Endothelial cell (in vitro differentiated cells): ENCODE measurements at regions not wholly inside any gene's neighbourhood (a gene's known extent, or its start where the extent isn't known, plus 50 kb on each side); places are given as distances from the start of the nearest gene placed in this dataset.

Experiments
- DNase-seq: peaks from one replicate; pipeline ENCODE4 v3.0.0; 2021; ENCODE audit warnings: low spot score
- H3K27ac Mint-ChIP-seq: one replicate; pipeline ENCODE4 v1.8.0; 2021; ENCODE audit warnings: mixed read lengths, inconsistent platforms; ENCODE audit not compliant: unreplicated experiment
- H3K27me3 Mint-ChIP-seq: one replicate; pipeline ENCODE4 v1.8.0; 2021; ENCODE audit warnings: mild to moderate bottlenecking, moderate library complexity, mixed read lengths, inconsistent platforms; ENCODE audit not compliant: unreplicated experiment
- H3K36me3 Mint-ChIP-seq: one replicate; pipeline ENCODE4 v1.8.0; 2021; ENCODE audit warnings: mild to moderate bottlenecking, low read depth, mixed read lengths, inconsistent platforms; ENCODE audit not compliant: unreplicated experiment
- H3K4me1 Mint-ChIP-seq: one replicate; pipeline ENCODE4 v1.8.0; 2021; ENCODE audit warnings: mild to moderate bottlenecking, mixed read lengths, inconsistent platforms; ENCODE audit not compliant: unreplicated experiment
- H3K4me3 Mint-ChIP-seq: one replicate; pipeline ENCODE4 v1.8.0; 2021; ENCODE audit warnings: mild to moderate bottlenecking, mixed read lengths, inconsistent platforms; ENCODE audit not compliant: unreplicated experiment
- H3K9me3 Mint-ChIP-seq: one replicate; pipeline ENCODE4 v1.8.0; 2021; ENCODE audit warnings: mixed read lengths, inconsistent platforms; ENCODE audit not compliant: unreplicated experiment
- TF ChIP-seq, protein P1 (sequence below): fragments of 200-600 bp; sonication (generic); IDR thresholded peaks from one replicate; pipeline ENCODE4 v1.5.0; 2021; ENCODE audit warnings: antibody characterized with exemption; ENCODE audit not compliant: unreplicated experiment

DNA sequence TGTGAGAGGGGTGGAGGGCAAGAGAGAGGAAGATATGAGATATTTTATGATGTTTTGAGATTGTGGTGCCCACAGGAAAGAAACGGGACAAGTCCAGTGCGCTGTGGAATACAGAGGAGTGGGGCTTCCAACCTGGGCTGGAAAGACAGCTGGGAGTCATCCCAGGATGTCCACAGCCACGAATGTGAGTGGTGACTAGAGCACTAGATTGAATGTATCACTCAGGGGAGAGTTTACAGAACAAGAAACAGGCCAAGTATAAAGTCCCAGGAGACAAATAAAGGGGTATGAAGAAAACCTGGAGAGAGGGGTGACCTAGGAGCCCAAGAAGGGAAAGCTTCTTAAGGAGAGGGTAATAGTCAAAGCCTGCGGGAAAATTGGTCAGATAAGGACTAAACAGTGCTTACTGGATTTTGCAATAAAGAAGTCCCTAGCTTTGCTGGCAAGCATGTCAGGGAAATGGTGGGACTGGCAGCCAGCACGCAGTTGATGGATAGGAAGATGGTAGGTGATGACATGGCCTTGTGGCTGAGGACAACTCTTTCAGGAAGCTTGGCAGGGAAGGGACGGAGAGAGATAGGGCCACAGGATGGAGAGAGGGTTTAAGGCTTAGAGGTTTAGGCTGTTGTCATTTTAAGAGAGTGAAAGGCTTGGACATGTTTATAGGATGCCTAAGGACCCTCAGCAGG, 114.5 kb downstream of the AXIN2 start:
- Mint-ChIP-seq H3K27ac (no peak overlapping the region), H3K4me1 (peaks cover 4% of the 10 kb centered on the region), H3K27me3 (peaks cover 2% of the 10 kb centered on the region), H3K4me3 (no peak overlapping the region), H3K9me3 (no peaks in the 10 kb centered on the region), H3K36me3 (no peaks in the 10 kb centered on the region)
- no peak for DNase-seq
- TF ChIP-seq, protein P1, sequence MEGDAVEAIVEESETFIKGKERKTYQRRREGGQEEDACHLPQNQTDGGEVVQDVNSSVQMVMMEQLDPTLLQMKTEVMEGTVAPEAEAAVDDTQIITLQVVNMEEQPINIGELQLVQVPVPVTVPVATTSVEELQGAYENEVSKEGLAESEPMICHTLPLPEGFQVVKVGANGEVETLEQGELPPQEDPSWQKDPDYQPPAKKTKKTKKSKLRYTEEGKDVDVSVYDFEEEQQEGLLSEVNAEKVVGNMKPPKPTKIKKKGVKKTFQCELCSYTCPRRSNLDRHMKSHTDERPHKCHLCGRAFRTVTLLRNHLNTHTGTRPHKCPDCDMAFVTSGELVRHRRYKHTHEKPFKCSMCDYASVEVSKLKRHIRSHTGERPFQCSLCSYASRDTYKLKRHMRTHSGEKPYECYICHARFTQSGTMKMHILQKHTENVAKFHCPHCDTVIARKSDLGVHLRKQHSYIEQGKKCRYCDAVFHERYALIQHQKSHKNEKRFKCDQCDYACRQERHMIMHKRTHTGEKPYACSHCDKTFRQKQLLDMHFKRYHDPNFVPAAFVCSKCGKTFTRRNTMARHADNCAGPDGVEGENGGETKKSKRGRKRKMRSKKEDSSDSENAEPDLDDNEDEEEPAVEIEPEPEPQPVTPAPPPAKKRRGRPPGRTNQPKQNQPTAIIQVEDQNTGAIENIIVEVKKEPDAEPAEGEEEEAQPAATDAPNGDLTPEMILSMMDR, result no peak

DNA sequence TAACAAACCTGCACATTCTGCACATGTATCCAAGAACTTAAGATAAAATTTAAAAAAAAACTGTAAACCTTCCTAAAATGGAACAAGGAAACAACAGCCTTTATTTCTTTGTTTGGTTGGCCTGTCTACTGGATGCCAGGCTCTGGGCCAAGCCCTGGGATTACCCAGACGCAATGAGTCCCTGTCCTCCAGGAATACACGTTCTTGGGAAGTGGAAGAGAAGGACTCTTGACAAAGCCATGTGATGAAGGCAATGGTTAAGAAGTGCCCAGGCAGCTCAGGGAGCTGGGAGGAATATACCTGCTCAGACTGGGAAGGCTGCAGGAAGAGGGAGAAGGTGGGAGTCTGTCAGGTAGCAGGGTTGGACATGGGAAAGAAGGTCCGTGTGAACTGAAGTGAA, 115.4 kb downstream of the AXIN2 start:
- DNase-seq, result no peak
- TF ChIP-seq, protein P1, result no peak

DNA sequence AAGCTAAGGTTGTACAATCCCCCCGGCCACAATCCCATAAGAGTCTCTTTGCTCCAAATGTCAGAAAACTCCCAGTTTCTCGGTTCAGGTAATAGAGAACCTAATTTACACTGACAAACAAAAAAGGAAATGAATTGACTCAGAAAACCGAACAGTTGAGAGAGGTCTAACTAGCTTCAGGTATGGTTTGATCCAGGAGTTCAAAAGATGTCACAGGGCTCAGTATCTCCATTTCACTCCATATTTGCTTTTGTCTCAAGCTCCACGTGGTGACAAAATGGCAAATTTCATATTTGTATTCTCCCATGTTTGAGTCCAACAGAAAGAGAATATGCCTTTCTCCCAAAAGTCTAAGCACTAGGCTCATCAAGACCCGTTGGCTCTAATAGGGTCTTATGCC, 117.4 kb downstream of the AXIN2 start:
- Mint-ChIP-seq H3K36me3 (no peaks in the 10 kb centered on the region), H3K27ac (no peak overlapping the region), H3K4me1 (peaks cover 21% of the 10 kb centered on the region), H3K27me3 (peaks cover 2% of the 10 kb centered on the region), H3K9me3 (no peaks in the 10 kb centered on the region), H3K4me3 (no peak overlapping the region)
- no peak for DNase-seq
- TF ChIP-seq, protein P1, result no peak

More for the DNA sequence above, 115.4 kb downstream of the AXIN2 start:
- Mint-ChIP-seq H3K4me1 (peaks cover 7% of the 10 kb centered on the region), H3K36me3 (no peaks in the 10 kb centered on the region), H3K4me3 (no peak overlapping the region), H3K9me3 (no peaks in the 10 kb centered on the region), H3K27me3 (peaks cover 2% of the 10 kb centered on the region), H3K27ac (no peak overlapping the region)

DNA sequence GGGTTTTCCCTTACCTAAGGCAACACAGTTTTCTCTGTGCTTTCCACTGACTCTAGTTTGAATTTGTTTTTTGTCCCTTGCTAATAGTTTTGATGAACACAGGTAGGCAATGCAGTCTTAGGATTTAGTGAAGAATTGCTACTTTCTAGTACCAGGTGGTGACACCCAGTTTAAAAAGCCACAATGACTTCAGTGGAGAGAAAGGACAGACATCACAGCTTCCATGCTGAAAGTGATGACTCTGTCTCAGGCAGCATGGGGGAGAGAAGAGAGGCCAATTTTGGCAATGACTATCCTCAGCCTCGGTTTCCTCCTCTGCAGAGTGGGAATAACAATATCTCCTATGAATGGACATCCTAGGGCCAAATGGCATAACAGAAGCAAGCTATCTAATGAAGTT, 118.8 kb downstream of the AXIN2 start:
- TF ChIP-seq, protein P1, result no peak
- H3K4me1 Mint-ChIP-seq, result peaks cover 26% of the 10 kb centered on the region
- no peaks in the 10 kb centered on the region for H3K36me3 Mint-ChIP-seq
- no peak overlapping the region for H3K27ac Mint-ChIP-seq
- no peak overlapping the region for H3K4me3 Mint-ChIP-seq
- DNase-seq, result no peak
- H3K9me3 Mint-ChIP-seq, result no peaks in the 10 kb centered on the region
- H3K27me3 Mint-ChIP-seq, result peaks cover 2% of the 10 kb centered on the region

DNA sequence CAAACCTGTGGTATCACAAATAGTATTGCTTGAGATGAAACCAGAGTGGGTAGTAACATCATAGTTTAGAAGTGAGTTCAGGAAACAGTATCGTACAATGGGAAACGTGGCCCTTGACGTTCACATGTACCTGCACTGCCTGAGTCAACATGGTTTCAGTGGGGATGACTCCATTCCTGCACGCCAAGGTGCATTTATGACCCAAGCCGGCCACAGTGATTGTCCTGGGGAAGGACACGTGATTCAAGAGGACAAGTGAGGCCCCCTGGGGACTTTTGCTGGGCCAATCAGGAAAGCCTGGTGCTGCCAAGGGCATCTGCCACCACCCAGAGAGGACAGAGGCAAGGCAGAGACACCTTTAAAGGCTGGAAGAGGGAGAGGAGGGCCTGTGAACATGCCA, 119.2 kb downstream of the AXIN2 start:
- Mint-ChIP-seq H3K4me3 (no peak overlapping the region), H3K9me3 (no peaks in the 10 kb centered on the region), H3K27me3 (peaks cover 2% of the 10 kb centered on the region), H3K36me3 (no peaks in the 10 kb centered on the region), H3K27ac (no peak overlapping the region), H3K4me1 (peaks cover 26% of the 10 kb centered on the region)
- TF ChIP-seq, protein P1, result no peak
- no peak for DNase-seq
